ENCODE measurements at regions not wholly inside any gene's neighbourhood (a gene's known extent, or its start where the extent isn't known, plus 50 kb on each side); places are given as distances from the start of the nearest gene placed in this dataset.

DNA sequence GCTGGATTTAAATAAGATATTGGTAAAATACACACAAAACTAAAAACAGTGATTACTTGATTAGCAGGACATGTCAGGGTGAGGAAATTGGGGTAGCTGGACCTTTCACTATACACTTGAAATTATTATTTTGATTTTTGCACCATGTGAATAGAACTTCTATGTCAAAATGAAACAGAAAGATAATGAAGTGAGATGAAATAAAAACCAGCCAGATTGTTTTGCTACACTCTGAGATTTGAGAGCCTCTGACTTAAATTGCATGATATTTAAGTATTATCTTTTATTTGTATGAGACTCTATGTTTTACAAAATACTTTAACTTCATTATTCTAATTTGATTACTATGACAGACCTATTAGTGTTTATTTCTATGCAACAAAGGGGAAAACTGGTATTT, 819.6 kb upstream of the ATXN8OS start:
- Histone ChIP-seq H3K9me3 (no peaks in the 10 kb centered on the region), H3K27me3 (no peaks in the 10 kb centered on the region), H3K36me3 (no peaks in the 10 kb centered on the region), H3K4me3 (ENCODE audit: low read depth, low read length) (no peak overlapping the region), H3K4me1 (peaks cover 8% of the 10 kb centered on the region)
- no peak for DNase-seq
- TF ChIP-seq, protein P1, sequence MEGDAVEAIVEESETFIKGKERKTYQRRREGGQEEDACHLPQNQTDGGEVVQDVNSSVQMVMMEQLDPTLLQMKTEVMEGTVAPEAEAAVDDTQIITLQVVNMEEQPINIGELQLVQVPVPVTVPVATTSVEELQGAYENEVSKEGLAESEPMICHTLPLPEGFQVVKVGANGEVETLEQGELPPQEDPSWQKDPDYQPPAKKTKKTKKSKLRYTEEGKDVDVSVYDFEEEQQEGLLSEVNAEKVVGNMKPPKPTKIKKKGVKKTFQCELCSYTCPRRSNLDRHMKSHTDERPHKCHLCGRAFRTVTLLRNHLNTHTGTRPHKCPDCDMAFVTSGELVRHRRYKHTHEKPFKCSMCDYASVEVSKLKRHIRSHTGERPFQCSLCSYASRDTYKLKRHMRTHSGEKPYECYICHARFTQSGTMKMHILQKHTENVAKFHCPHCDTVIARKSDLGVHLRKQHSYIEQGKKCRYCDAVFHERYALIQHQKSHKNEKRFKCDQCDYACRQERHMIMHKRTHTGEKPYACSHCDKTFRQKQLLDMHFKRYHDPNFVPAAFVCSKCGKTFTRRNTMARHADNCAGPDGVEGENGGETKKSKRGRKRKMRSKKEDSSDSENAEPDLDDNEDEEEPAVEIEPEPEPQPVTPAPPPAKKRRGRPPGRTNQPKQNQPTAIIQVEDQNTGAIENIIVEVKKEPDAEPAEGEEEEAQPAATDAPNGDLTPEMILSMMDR (IDR thresholded peaks at IDR 0.05; ENCODE audit: low read depth, low read length): no peak

- TF ChIP-seq, protein P1 (IDR thresholded peaks at IDR 0.05; ENCODE audit: low read depth, low read length): no peak
- DNase-seq: no peak
- no peaks in the 10 kb centered on the region for H3K27me3 ChIP-seq
- H3K36me3 ChIP-seq: no peaks in the 10 kb centered on the region
- peaks cover 8% of the 10 kb centered on the region for H3K4me1 ChIP-seq
- no peak overlapping the region for H3K4me3 ChIP-seq (ENCODE audit: low read depth, low read length)
- no peaks in the 10 kb centered on the region for H3K9me3 ChIP-seq
Measured at GRCh38 chr13:69287050-69287698, 820.5 kb upstream of the ATXN8OS start.

DNA sequence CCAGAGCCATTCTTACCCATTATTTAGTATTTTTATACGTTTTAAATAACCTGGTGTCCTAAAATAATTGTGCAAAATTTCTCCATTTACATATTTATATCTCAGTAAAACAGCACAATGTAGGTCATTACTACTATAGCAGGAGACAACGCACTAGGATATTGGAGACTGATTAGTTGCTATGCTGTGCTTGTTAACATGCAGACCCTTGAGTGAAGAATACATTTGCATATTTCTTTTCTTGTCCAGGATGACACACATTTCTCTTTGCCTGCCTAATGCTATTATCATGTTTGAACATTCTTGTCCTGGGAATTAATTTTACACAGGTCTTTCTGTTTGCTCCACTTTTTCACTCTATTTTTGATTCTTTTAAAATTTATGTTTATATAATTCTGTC, 823.8 kb upstream of the ATXN8OS start:
- no peaks in the 10 kb centered on the region for H3K36me3 ChIP-seq
- no peak for DNase-seq
- no peaks in the 10 kb centered on the region for H3K27me3 ChIP-seq
- no peaks in the 10 kb centered on the region for H3K9me3 ChIP-seq
- H3K4me1 ChIP-seq: peaks cover 8% of the 10 kb centered on the region
- H3K4me3 ChIP-seq (ENCODE audit: low read depth, low read length): no peak overlapping the region
- TF ChIP-seq, protein P1 (IDR thresholded peaks at IDR 0.05; ENCODE audit: low read depth, low read length): no peak

DNA sequence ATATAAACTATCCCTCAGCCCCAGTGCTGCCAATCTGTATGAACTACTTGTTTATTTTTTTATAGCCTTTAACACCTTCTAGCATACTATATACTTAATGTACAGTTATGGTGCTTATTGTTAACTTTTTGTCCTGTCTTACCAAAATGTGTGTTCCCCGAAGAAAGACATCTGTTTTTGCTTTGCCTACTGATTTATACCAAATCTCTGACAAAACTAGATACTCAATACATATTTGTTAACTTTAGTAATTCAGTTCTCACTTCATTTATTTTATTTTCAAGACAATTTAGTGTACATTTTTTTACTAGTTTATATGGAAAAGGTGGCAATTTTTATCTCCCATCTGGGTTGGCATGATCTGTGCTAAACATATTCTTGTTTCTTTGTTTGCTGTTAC, 824.3 kb upstream of the ATXN8OS start:
- peaks cover 5% of the 10 kb centered on the region; the same call in 1 of the 2 replicates for H3K4me1 ChIP-seq
- H3K27me3 ChIP-seq: no peaks in the 10 kb centered on the region
- H3K36me3 ChIP-seq: no peaks in the 10 kb centered on the region
- no peaks in the 10 kb centered on the region for H3K9me3 ChIP-seq
- TF ChIP-seq, protein P1 (IDR thresholded peaks at IDR 0.05; ENCODE audit: low read depth, low read length): no peak
- no peak for DNase-seq
- H3K4me3 ChIP-seq (ENCODE audit: low read depth, low read length): no peak overlapping the region

DNA sequence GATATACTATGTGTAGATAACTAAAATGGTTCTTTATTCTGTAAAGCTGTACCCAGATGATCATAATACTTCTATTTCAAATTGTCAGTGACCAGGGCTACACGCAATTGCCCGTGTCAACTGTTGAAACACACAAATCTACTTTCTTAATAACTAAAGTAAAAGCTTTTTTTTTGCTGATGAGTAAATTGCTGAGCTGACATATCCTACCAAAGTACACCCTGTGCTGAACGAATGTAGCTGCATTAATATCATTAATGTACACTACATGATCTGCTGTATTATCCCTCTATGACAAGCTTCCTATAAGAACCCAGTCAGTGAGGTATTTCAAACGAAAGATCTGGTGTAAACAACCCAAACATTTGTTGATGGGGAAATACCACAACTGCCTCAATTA, 827.2 kb upstream of the ATXN8OS start:
- Histone ChIP-seq H3K36me3 (no peaks in the 10 kb centered on the region), H3K9me3 (no peaks in the 10 kb centered on the region), H3K4me3 (ENCODE audit: low read depth, low read length) (no peak overlapping the region), H3K27me3 (no peaks in the 10 kb centered on the region), H3K4me1 (peaks cover 3% of the 10 kb centered on the region; the same call in 1 of the 2 replicates)
- DNase-seq: no peak
- TF ChIP-seq, protein P1 (IDR thresholded peaks at IDR 0.05; ENCODE audit: low read depth, low read length): no peak

GRCh38 chr13:69279213-69279612, 828.4 kb upstream of the ATXN8OS start:
- Histone ChIP-seq H3K36me3 (no peaks in the 10 kb centered on the region), H3K9me3 (no peaks in the 10 kb centered on the region), H3K27me3 (no peaks in the 10 kb centered on the region), H3K4me1 (peaks cover 4% of the 10 kb centered on the region; the same call in 1 of the 2 replicates), H3K4me3 (ENCODE audit: low read depth, low read length) (no peak overlapping the region)
- TF ChIP-seq, protein P1 (IDR thresholded peaks at IDR 0.05; ENCODE audit: low read depth, low read length): no peak
- no peak for DNase-seq
